ENCODE measurements at regions not wholly inside any gene's neighbourhood (a gene's known extent, or its start where the extent isn't known, plus 50 kb on each side); places are given as distances from the start of the nearest gene placed in this dataset.

GRCh38 chr10:132130286-132131265, 56.2 kb upstream of the DPYSL4 start:
- TF ChIP-seq, protein P1, sequence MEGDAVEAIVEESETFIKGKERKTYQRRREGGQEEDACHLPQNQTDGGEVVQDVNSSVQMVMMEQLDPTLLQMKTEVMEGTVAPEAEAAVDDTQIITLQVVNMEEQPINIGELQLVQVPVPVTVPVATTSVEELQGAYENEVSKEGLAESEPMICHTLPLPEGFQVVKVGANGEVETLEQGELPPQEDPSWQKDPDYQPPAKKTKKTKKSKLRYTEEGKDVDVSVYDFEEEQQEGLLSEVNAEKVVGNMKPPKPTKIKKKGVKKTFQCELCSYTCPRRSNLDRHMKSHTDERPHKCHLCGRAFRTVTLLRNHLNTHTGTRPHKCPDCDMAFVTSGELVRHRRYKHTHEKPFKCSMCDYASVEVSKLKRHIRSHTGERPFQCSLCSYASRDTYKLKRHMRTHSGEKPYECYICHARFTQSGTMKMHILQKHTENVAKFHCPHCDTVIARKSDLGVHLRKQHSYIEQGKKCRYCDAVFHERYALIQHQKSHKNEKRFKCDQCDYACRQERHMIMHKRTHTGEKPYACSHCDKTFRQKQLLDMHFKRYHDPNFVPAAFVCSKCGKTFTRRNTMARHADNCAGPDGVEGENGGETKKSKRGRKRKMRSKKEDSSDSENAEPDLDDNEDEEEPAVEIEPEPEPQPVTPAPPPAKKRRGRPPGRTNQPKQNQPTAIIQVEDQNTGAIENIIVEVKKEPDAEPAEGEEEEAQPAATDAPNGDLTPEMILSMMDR (IDR thresholded peaks at IDR 0.05; ENCODE audit: extremely low read depth, insufficient read depth, missing control alignments), result no peak

GRCh38 chr10:132131581-132132420, 54.9 kb upstream of the DPYSL4 start:
- DNase-seq (ENCODE audit: low spot score), result no peak
- TF ChIP-seq, protein P1 (IDR thresholded peaks at IDR 0.05; ENCODE audit: extremely low read depth, insufficient read depth, missing control alignments), result no peak
- in situ Hi-C loops (cut with MboI; ENCODE audit: low pct_unique_long_range_greater_than_20kb, low sequenced_read_pairs, unreplicated experiment), result loop anchor here (25.0 kb wide), 1 partner anchor 244 kb away; no protein-coding TSS in a partner anchor

More at GRCh38 chr10:132130286-132131265, 56.2 kb upstream of the DPYSL4 start:
- in situ Hi-C loops (cut with MboI; ENCODE audit: low pct_unique_long_range_greater_than_20kb, low sequenced_read_pairs, unreplicated experiment), result loop anchor here (25.0 kb wide), 1 partner anchor 243 kb away; no protein-coding TSS in a partner anchor
- no peak for DNase-seq (ENCODE audit: low spot score)

- in situ Hi-C loops (cut with MboI; ENCODE audit: low pct_unique_long_range_greater_than_20kb, low sequenced_read_pairs, unreplicated experiment), result loop anchor here (25.0 kb wide), 1 partner anchor 245 kb away; no protein-coding TSS in a partner anchor
- no peak for DNase-seq (ENCODE audit: low spot score)
- TF ChIP-seq, protein P1 (IDR thresholded peaks at IDR 0.05; ENCODE audit: extremely low read depth, insufficient read depth, missing control alignments), result no peak
These were observed 54.3 kb upstream of the DPYSL4 start for GRCh38 chr10:132132421-132132841.

DNA sequence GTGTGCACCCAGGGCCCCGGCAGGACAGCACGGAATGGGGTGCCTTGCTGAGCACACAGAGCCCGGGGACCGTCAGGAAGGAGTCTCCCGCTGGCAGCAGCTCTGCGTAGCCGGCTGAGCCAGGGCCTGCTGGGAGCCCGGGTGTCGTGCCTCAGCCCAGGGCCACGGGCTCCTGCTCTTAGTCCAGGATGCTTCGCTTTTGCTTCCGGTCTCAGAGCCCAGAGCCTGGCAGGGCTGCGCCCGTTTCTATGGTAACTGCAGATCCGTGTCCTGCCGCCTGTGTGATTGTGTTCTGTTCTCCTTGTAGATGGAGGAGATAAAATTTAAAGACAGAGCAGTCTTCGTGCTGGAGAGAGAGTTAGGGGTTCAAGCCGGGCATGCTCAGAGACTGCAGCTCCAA, 53.7 kb upstream of the DPYSL4 start:
- in situ Hi-C loops (cut with MboI; ENCODE audit: low pct_unique_long_range_greater_than_20kb, low sequenced_read_pairs, unreplicated experiment), result loop anchor here (25.0 kb wide), 1 partner anchor 246 kb away; no protein-coding TSS in a partner anchor
- DNase-seq (ENCODE audit: low spot score), result no peak
- TF ChIP-seq, protein P1 (IDR thresholded peaks at IDR 0.05; ENCODE audit: extremely low read depth, insufficient read depth, missing control alignments), result no peak

GRCh38 chr10:132133449-132134240, 53.1 kb upstream of the DPYSL4 start:
- no peak for DNase-seq (ENCODE audit: low spot score)
- in situ Hi-C loops (cut with MboI; ENCODE audit: low pct_unique_long_range_greater_than_20kb, low sequenced_read_pairs, unreplicated experiment), result loop anchor here (25.0 kb wide), 1 partner anchor 246 kb away; no protein-coding TSS in a partner anchor
- TF ChIP-seq, protein P1 (IDR thresholded peaks at IDR 0.05; ENCODE audit: extremely low read depth, insufficient read depth, missing control alignments), result no peak

All from GM13977 (cell line).